ENCODE measurements at regions not wholly inside any gene's neighbourhood (a gene's known extent, or its start where the extent isn't known, plus 50 kb on each side); places are given as distances from the start of the nearest gene placed in this dataset.

- TF ChIP-seq EP300 (IDR thresholded peaks at IDR 0.05): no peak
- TF ChIP-seq POLR2AphosphoS5 (IDR thresholded peaks at IDR 0.05): no peak
- no peak for TF ChIP-seq CTCF (IDR thresholded peaks at IDR 0.05)
- TF ChIP-seq POLR2A (IDR thresholded peaks at IDR 0.05): no peak
- intact Hi-C loops (cut with DNase I): no loop called here
- H3K27me3 ChIP-seq: no peaks in the 10 kb centered on the region
- WGBS, 2 donors: 91 to 95% methylated on average over 4 of the region's 4 CpGs
- H3K9me3 ChIP-seq: peaks cover 0 to 7% (median 0%) of the 10 kb centered on the region in 4 donors
- no peak overlapping the region for H3K27ac ChIP-seq
- H3K36me3 ChIP-seq: no peaks in the 10 kb centered on the region
- no peak for DNase-seq
- H3K4me3 ChIP-seq: no peak overlapping the region
- H3K4me1 ChIP-seq: peaks cover 0 to 15% (median 7%) of the 10 kb centered on the region in 4 donors
These were observed 153.0 kb downstream of the ICOS start for GRCh38 chr2:204089574-204089973.

GRCh38 chr2:204090021-204090420 is 153.5 kb downstream of the ICOS start:
- Histone ChIP-seq H3K27me3 (no peaks in the 10 kb centered on the region), H3K27ac (no peak overlapping the region), H3K4me1 (peaks cover 0 to 15% (median 7%) of the 10 kb centered on the region in 4 donors), H3K4me3 (no peak overlapping the region), H3K36me3 (no peaks in the 10 kb centered on the region), H3K9me3 (peaks cover 0 to 7% (median 0%) of the 10 kb centered on the region in 4 donors)
- WGBS, 2 donors: 74 to 80% methylated on average over 3 of the region's 3 CpGs
- TF ChIP-seq POLR2A (IDR thresholded peaks at IDR 0.05) (no peak), EP300 (IDR thresholded peaks at IDR 0.05) (no peak), CTCF (IDR thresholded peaks at IDR 0.05) (no peak), POLR2AphosphoS5 (IDR thresholded peaks at IDR 0.05) (no peak)
- DNase-seq: no peak
- intact Hi-C loops (cut with DNase I): no loop called here

- peaks cover 0 to 32% (median 25%) of the 10 kb centered on the region in 4 donors for H3K4me1 ChIP-seq
- no peak for DNase-seq
- H3K27me3 ChIP-seq: no peaks in the 10 kb centered on the region
- H3K4me3 ChIP-seq: no peak overlapping the region
- no peaks in the 10 kb centered on the region for H3K36me3 ChIP-seq
- intact Hi-C loops (cut with DNase I): no loop called here
- TF ChIP-seq POLR2AphosphoS5 (IDR thresholded peaks at IDR 0.05): no peak
- TF ChIP-seq EP300 (IDR thresholded peaks at IDR 0.05): no peak
- TF ChIP-seq POLR2A (IDR thresholded peaks at IDR 0.05): no peak
- no peak for TF ChIP-seq CTCF (IDR thresholded peaks at IDR 0.05)
- no peak overlapping the region for H3K27ac ChIP-seq
- 92 to 93% methylated on average over 4 of the region's 4 CpGs for WGBS, 2 donors
- H3K9me3 ChIP-seq: no peaks in the 10 kb centered on the region
These were observed 168.2 kb downstream of the ICOS start for GRCh38 chr2:204104811-204105210.

- Histone ChIP-seq H3K4me1 (peaks cover 0 to 57% (median 42%) of the 10 kb centered on the region in 4 donors), H3K36me3 (no peaks in the 10 kb centered on the region), H3K27ac (peak overlapping the region in 3 of 4 donors; percentile 34 to 63 (median 60)), H3K9me3 (no peaks in the 10 kb centered on the region), H3K27me3 (no peaks in the 10 kb centered on the region), H3K4me3 (no peak overlapping the region)
- TF ChIP-seq POLR2A (IDR thresholded peaks at IDR 0.05) (no peak), CTCF (IDR thresholded peaks at IDR 0.05) (peak; percentile 23 to 67 (median 28)), EP300 (IDR thresholded peaks at IDR 0.05) (no peak), POLR2AphosphoS5 (IDR thresholded peaks at IDR 0.05) (no peak)
- no peak for DNase-seq
- 16 to 23% methylated on average over 3 of the region's 3 CpGs for WGBS, 2 donors
- intact Hi-C loops (cut with DNase I): no loop called here
These were observed 171.8 kb downstream of the ICOS start for GRCh38 chr2:204108330-204108751.

- TF ChIP-seq POLR2A (IDR thresholded peaks at IDR 0.05) (no peak), POLR2AphosphoS5 (IDR thresholded peaks at IDR 0.05) (no peak), EP300 (IDR thresholded peaks at IDR 0.05) (no peak), CTCF (IDR thresholded peaks at IDR 0.05) (no peak)
- Histone ChIP-seq H3K36me3 (no peaks in the 10 kb centered on the region), H3K9me3 (no peaks in the 10 kb centered on the region), H3K27me3 (no peaks in the 10 kb centered on the region), H3K4me1 (peaks cover 0 to 57% (median 42%) of the 10 kb centered on the region in 4 donors), H3K4me3 (no peak overlapping the region), H3K27ac (peak overlapping the region in 3 of 4 donors; percentile 34 to 63 (median 60))
- 54 to 76% methylated on average over 9 of the region's 9 CpGs for WGBS, 2 donors
- intact Hi-C loops (cut with DNase I): no loop called here
- no peak for DNase-seq
These were observed 172.3 kb downstream of the ICOS start for GRCh38 chr2:204108781-204109295.
